Heart left ventricle (tissue), 13 donors: ENCODE measurements at regions not wholly inside any gene's neighbourhood (a gene's known extent, or its start where the extent isn't known, plus 50 kb on each side); places are given as distances from the start of the nearest gene placed in this dataset.

Experiments used
- CTCF ChIP-seq, 12 donors: fragments of 200-600 bp; sonication (generic) in 4 of 12; IDR thresholded peaks; one replicate each; pipeline versions ENCODE4 v1.5.0 to v1.8.0; 2018 to 2022; ENCODE audit warnings: antibody characterized with exemption in 12 of 12, mild to moderate bottlenecking in 5 of 12
- POLR2A ChIP-seq, 2 donors: fragments of 450-650 bp; IDR thresholded peaks; one replicate each; pipeline ENCODE4 v1.6.1; 2017; ENCODE audit warnings: antibody characterized with exemption in 2 of 2, mild to moderate bottlenecking in 2 of 2, moderate library complexity in 2 of 2
- donor health status: ischemic (EF 13 %, LVEDD 7.1; RV severe dilation, severe dysfunction).
- donor health status: DM: no; HTN: yes; CAD: no.
- donor health status: DM: no; HTN: no; CAD: no.
- donor health status: ischemic (EF 25% LVEDD 6.9; RV normal size, moderate dysfunction).
- donor health status: ischemic (EF 25% LVEDD 5.7; RV mildly dilated, moderate dysfunction).
- donor health status: ischemic (EF 35%, LVEDD 5.7; RV mildly dilated, moderate dysfunction).
- donor health status: nonischemic (EF 11% LVEDD 7.7; RV severe dilation, severe dysfunction).
- donor health status: DM: yes; HTN: yes; CAD: no.
- donor health status: PGD.
- donor health status: ischemic (EF 29% LVEDD 5.4; RV normal size, mild dysfunction).
- donor health status: nonischemic (EF 23%, LVEDD 6.1; RV moderate dilation, normal function).

- TF ChIP-seq CTCF (IDR thresholded peaks at IDR 0.05) (no peak), POLR2A (IDR thresholded peaks at IDR 0.05) (no peak)
These were observed 53.9 kb upstream of the NR2F2 start for GRCh38 chr15:96276438-96277210.
